HG03103 (cell line): ENCODE measurements at regions not wholly inside any gene's neighbourhood (a gene's known extent, or its start where the extent isn't known, plus 50 kb on each side); places are given as distances from the start of the nearest gene placed in this dataset.

Experiments used
- ATAC-seq: cut with Tn5 transposase; IDR thresholded peaks from one replicate; pipeline ENCODE4 v1.9.1; 2021; ENCODE audit warnings: low read depth; ENCODE audit not compliant: unreplicated experiment

DNA sequence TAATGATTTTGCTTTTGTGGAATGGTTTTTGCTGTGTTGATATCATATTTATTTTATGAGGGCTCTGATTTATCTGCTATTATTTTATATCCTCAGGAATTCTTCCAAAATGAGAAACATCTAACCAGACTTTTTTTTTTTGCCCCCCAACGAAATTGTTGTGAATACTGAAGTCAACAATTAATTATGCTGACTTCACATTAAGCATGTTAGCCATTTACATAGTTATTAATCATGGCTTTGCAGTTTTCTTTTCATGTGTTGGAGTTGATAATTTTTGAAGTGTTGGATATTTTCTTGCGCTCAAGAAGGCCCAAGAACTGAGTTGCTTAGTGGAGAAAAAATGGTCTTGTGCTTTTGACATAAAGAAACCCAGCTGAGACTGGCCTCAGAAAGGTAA is 246.6 kb upstream of the CRY1 start:
- no peak for ATAC-seq

DNA sequence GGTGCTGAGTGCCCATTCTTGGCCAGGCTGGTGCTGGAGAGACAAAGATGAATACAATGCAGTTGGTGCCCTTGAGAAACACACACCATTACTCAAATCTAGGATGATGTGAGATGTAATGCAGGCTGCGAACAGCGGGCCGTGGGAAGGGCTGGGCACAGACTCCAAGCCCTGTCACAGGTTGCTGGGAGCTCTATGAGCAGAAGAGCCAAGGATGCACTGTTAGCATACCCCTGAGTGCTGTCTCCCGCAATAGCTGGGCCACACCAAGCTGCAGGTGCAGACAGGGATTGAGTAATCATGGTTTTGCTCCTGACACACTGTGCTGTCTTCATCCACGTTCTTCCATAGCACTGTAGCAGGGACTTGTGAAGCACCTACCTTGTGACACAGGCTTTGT is 247.5 kb upstream of the CRY1 start:
- ATAC-seq = no peak

DNA sequence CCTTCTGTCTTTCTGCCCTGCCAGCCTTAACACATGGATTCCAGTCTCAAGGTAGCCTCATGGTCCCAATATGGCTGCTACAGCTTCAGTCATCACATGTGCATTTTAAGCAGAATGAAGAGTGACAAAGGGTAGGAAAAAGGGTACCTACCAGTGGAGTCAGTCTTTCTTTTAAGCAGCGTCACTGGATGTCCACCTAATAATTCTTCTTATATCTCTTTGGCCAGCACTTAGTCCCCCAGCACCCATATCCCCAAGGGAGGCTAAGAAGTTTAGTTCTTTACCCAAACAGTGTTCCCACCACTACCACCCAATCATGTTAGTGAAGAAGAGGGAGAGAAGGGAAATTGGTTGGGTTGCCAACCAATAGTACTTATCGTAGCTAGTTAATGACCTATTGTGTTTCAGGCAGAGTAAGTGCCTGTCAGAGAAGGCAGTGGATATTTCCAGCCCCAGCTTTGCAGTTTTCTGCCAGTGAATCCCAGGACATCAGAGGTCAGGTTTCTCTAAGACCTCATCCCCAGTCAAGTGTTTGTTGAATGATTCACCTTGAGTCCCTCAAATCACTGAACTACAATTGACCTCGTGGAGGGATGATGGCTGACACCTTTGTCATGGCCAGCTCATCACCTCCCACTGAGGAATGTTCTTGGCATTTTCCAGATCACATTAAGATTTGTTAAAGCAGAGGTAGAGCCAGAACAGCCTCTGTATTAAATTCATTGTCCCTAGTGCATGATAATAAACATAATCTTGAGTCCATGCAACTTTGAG is 250.9 kb upstream of the CRY1 start:
- ATAC-seq = no peak

DNA sequence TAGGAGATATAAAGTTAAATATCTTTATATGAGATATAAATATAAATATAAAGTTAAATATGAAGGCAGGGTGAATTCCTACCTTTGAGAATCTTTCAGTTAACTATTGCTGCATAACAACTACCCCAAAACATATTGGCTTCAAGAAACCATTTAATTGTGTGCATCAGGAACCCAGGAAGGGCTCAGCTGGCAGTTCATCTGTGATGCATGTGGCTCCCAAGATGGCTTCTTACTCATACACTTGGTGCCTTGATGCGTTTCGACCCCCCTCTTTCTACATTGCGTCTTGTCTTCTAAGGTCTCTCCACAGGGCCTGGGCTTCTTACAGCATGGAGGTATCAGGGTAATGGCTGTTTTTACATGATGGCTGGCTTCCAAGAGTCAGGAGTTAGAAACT is 253.9 kb upstream of the CRY1 start:
- no peak for ATAC-seq

DNA sequence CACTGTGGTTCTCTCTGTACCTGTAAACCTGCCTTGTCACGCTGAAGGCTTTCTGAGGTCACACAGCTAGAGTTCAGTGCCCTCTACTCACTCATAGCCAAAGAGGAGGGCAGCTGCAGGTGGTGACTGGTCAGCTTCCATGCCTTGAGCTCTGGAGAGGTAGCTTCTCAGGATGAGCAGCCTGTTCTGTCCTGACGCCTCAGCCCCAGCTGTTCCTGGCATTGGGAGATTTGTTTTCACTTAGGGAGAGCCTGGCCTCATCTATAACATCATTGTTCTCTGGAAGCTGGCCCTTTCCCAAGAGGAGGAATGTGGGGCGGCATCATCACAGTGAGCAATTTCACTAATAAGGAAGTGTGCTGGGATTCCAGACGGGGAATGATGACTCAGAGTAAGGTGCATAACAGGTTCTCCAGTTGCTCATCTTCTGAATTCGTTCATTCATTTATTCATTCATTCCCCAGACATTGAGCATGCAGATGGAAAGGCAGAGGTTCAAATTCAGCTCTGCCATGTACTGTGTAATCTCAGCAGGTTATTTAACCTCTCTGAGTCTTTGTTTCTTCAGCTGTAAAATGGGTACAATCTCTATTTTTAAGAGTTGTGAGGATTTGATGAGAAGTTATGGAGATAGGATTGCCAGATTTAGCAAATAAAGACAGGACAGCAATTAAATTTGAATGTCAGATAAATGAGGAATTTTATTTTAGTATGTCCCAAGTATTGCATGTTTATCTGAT is 255.8 kb upstream of the CRY1 start:
- ATAC-seq = no peak

DNA sequence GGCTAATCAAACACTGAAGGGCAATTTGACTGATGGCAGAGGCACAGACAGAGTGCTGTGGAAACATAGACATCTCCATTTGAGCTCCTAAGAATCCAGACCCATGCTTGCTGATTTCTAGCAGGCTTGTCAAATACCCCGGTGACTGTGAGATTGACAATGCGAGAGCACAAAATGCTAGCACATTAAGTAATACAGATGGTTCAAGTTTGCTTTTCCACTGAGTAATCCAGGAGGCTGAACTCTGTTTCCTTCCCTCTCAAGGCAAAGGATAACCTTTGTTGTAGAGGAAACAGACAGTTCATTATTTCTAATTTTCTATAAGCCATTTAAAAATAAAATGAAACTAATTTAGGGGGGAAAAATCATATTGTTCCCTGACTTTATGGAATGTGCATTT is 256.5 kb upstream of the CRY1 start:
- no peak for ATAC-seq

DNA sequence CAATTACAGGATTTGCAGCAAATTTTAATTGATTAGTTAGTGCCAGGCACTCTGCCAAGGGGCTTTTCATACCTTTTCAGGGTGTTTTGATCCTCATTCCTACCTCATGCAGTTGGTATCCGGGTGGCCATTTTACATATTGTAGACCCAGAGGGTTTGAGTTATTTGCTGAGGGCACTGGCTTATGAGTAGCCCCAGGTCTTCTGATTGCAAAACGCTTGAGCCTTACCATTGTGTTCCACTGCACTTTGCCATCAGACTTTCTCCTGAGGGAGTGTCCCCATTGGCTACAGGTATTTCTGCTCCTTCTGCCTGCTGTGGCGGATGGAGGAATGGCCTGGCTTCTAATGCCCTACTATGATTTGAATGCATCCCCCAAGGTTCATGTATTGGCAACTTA is 257.8 kb upstream of the CRY1 start:
- no peak for ATAC-seq

DNA sequence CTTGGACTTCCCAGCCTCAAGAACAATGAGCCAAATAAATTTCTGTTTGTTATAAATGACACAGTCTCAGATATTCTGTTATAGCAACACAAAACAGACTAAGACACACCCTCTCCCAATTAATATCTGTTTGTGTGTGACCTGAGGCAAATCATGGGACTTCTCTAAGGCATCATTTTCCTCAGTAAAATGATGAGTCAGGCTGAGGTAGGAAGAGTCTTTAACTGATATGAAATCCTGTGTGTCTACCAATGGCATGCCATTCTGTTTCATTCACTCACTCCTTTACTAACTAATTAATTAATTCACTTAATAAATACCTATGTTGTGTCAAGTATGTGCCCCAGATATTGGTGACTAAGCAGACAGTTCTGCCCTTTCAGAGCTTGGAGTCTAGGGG is 258.4 kb upstream of the CRY1 start:
- no peak for ATAC-seq

DNA sequence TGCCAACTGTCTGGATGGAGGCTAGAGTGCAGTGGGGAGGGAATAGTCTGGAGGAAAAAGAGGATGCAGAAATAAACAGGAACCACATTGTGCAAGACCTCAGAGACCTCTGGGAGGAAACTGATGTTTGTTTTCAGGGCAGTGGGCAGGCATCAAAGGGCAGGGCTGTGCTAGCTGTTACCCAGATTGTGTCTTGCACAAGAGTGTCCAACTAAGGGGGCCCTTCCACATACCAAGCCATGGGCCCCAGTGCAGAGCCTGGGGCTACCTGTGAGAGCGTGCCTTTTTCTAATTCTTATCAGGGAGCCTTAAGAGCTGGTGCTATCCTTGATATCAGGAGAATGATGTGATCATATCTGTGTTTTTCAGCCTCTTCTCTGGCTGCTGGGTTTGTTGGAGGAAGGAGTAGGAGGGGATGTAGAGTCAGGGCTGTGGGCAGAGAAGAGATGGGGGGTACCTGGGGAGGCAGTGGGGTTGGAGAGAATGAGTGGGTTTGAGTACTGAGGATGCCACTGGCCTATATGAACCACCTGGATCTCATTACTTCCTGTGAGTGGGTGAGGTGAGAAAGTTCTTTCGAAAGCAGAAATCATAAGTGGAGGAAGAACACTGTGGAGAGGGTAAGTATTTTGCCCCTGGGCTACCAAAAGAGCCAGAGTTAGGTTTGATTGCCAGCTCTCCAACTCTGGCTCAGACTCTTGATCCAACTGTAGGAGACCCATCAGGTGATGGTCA is 259.2 kb upstream of the CRY1 start:
- no peak for ATAC-seq

DNA sequence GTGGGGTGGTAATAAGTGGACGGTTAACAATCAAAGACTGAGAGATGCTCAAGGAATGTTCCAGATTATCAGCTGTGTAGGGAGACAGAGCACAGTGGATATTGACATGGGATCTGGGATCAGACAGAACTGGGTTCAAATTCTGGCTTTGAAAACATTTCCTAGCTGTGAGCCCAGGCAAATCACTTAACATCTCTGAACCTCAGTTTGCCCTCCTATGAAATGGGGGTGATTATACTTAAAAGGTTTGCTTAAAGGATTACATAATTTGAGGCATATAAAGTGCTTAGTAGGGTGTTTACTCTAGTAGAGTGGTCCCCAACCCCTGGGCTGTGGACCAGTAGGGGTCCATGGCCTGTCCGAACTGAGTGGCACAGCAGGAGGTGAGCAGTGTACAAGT is 260.0 kb upstream of the CRY1 start:
- ATAC-seq = no peak

DNA sequence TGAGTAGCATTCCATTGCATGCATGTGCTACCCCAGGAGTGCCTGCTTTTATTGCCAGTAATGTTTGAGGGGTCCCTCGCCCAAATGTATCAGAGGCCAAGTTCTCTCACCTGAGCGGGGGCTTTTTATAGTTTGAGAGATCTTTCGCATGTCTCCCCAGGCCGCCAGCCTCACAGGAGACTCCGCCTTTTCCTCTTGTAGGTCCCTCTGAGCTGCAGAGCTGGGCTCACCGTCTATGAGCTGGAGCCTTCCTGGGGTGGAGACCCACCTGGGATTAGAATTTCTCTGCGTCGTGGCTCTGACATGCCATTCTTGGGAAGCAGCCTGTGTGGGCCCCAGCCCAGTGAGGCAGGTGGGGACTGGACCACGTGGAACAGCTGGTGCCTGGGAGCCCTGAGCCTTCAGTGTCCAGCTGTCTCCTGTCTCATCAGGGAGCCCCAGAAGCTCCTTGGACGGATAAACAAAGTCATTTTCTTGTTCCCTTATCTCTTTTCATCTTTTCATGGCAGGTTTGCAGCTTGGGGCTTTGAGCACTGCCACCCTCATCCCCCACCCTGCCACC is 261.7 kb upstream of the CRY1 start:
- no peak for ATAC-seq

DNA sequence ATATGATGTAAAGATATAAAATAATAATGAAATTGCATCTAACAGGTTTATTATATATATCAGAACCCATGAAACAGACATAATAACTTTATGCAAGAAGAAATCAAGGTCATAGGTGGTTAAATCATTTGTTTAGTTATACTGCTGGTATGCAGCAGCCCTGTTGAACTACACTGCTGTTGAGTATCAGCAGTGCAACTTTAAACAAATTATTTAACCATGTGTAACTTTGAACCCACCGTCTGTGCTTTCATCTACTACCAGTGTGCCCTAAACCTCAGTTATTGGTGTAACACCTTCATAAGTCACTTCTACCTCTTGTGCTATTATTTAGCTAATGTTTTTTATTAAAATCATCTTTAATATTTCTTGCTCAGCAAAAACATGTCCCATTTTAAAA is 262.3 kb upstream of the CRY1 start:
- ATAC-seq = no peak

DNA sequence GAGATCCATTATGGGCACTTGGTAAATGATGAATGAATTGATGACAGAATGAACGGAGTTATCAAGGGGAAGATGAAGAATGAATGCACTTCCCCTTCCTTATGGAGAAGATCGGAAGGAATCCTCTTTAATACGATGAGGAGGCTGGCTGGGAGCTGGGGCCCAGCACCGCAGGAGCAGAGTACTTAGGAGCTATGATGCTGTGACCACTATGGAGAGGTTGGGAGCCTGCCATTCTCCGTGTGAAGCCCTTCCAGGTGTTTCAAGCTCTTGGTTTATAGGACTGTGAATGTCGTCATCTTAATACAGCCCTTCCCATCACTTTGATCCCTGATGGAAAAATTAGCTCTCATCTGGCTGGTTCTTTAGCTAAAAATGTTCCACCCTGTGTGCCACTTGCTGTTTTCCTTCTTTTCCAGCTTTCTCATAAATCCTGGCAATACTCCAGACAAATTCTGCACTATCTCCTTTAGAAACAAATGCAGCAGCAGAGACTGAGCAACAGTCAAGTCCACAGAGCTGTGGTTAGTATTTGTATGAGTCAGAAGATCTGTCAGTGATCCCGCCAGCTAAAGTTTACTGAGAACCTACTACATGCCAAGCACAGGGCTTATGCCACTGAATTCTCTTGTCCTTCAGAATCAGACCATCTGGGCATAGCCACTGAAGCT is 263.1 kb upstream of the CRY1 start:
- no peak for ATAC-seq

DNA sequence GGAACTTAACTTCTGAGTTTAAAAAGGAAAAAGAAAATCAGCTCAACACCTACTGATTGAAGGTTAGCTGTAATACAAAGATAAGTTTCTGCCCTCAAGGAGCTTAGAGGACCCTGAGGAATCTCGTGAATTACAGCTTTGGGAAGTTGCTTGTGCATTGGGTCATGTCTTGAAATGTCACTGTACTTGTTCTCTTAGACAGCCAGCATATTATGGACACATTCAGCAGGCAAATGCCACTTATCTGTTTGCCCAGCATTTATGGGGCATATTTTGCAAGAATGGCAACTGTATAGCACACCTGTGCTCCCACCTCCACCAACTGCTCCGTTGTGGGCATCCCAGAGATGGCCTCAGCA is 263.6 kb upstream of the CRY1 start:
- no peak for ATAC-seq

DNA sequence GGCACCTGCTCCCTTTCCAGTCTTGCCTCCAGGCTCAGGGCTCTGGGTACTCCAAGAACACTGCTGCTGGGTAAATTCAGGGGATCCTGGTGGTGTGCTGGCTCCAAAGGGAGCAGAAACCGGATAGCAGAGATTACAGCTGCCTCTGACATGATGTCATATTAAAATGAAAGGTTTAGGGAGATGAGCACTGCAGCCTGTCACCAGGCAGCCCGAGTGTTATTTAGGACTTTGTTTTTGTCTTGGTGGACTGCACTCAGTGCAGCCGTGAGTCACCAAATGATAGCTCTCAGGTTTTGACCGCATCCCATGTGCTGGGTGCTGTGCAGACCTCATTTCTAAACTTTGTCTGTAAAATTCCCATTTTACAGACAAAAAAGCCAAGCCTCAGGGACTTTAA is 266.0 kb upstream of the CRY1 start:
- no peak for ATAC-seq

DNA sequence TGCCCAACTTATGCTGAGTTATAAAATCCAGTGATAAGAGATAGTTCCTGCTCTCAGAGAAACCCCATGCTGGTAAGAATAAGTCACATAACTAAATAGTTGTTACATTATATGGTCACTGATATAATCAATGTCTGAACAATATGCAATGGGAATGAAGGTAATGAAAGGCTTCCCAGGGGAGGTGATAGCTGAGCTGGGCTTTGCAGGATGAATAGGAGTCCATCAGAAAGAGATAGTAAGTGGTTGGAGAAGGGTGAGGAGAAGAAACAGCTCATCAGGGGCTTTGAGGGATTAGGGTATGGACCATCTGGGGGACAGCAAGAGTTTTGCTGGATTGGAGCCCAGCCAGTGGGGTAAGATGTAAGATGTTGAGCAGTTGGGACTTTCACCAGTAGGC is 266.7 kb upstream of the CRY1 start:
- no peak for ATAC-seq

DNA sequence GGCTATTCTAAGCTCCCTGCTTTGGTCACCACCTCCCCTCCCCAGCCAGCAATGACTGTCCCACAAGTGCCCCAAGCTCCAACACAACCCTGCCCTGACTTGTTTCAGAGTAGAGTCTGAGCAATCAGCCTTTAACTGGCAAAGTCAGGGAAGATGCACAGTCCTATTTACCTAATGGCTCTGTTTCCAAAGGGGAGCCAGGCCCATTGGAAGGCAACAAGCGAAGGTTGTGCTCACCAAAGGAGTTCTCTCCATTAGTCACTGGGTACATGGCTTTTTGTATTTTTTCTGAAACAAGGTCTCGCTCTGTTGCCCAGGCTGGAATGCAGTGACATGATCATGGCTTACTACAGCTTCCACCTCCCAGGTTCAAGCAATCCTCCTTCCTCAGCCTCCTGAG is 267.1 kb upstream of the CRY1 start:
- no peak for ATAC-seq

DNA sequence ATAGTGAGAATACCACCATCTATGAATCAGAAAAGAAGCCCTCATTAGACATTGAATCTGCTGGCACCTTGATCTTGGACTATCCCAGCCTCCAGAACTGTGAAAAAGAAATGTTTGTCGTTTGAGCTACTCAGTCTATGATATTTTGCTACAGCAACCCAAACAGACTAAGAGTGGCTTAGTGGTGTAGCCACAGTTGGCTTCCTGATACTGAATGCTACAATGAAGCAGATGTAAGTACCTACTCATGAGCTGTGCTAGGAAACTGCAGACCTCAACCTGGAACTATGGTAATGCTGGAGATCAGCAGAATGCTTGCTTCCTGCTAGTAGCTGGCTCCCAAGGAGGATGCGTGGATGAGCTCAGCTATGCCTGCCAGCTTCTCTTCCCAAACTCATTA is 268.6 kb upstream of the CRY1 start:
- no peak for ATAC-seq

DNA sequence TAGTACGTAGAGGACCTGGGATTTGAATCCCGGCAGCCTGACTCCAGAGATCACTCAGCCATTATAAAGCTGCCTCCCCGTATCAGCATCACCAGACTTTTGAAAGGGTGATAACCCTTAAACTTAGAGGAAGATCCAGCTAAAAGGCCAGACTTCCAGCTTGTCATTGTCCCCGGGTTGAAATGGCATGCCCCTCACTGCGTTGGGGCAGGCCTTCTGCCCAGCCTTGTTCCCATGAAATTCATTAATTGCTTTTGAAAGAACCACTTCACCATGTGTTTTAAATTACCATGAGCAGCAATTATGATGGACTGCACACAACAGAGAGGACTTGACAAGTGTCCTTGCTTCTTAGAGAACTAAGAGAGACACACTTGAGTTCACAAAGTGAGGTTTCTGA is 269.6 kb upstream of the CRY1 start:
- ATAC-seq = no peak

DNA sequence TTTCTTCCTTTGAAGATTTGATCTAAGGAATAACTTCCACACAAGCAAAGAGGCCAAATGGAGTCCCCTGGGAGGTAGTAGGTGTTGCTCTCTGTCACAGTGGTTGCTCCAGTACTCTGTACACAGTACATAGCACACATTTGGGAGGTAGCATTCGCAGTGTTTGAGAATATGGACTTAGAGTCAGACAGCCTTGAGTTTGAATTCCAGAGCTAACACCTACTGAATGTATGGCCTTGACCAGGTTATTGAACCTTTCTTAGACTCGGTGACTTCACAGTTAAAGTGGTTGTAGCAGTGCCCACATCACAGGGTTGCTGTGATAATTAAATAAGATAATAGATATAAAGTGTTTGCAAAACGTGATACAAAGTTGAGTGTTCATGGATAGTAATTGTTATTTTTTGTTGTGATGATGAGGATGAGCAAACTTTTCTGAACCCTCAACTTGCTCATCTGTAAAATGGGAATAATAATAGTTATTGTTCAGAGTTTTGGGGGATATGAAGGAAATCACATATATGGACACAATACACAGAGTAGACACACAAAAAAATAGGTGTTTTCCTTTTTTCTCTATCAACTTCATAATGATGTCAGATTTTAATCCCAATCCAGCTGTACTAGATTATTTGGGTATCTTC is 271.6 kb upstream of the CRY1 start:
- no peak for ATAC-seq
